B cell (primary cell): ENCODE measurements at regions not wholly inside any gene's neighbourhood (a gene's known extent, or its start where the extent isn't known, plus 50 kb on each side); places are given as distances from the start of the nearest gene placed in this dataset.

ENCODE experiments used
- ATAC-seq: fragments of 200-7000 bp; cut with Tn5 transposase; one replicate; pipeline ENCODE4 v1.10.0; 2021; ENCODE audit warnings: low read depth, mild to moderate bottlenecking, moderate number of reproducible peaks, moderate library complexity
- CTCF ChIA-PET: fragments of 350-600 bp; sonication (Branson Sonifier 250); formaldehyde crosslinking; loops from one replicate; lab custom pipeline; 2021; ENCODE audit warnings: antibody characterized with exemption, inconsistent platforms; lab: Charles Lee
- POLR2A ChIA-PET: fragments of 350-600 bp; sonication (Branson Sonifier 250); formaldehyde crosslinking; loops from one replicate; lab custom pipeline; 2021; ENCODE audit warnings: antibody characterized with exemption; lab: Charles Lee
- DNase-seq: peaks from one replicate; pipeline ENCODE4 v3.0.0; 2013
- H2AFZ ChIP-seq: 2 replicates; pipeline ENCODE4 v1.6.1; 2012; ENCODE audit warnings: mild to moderate bottlenecking, low read depth, low read length; ENCODE audit not compliant: insufficient read depth, poor library complexity, severe bottlenecking
- H3K27ac ChIP-seq, 2 donors: 1 replicate in 1 of 2; 2 replicates in 1 of 2; pipeline ENCODE4 v1.5.1; 2012 to 2013; ENCODE audit warnings: low read length in 2 of 2, mild to moderate bottlenecking in 2 of 2, moderate library complexity in 1 of 2
- H3K27me3 ChIP-seq, 4 experiments: fragments of 200-600 bp in 1 of 4; sonication (generic) in 1 of 4; replicated peaks in 1 of 4; 1 replicate in 2 of 4; 2 replicates in 2 of 4; pipeline versions ENCODE4 v1.6.1 to v1.7.0; 2013 to 2016; ENCODE audit warnings: low read length in 3 of 4, mild to moderate bottlenecking in 2 of 4, mixed read lengths in 1 of 4, moderate library complexity in 1 of 4; ENCODE audit not compliant: insufficient read depth in 4 of 4, control insufficient read depth in 3 of 4; ENCODE audit errors: control extremely low read depth in 1 of 4
- H3K36me3 ChIP-seq, 2 experiments: replicated peaks in 1 of 2; 1 replicate in 1 of 2; 2 replicates in 1 of 2; pipeline versions ENCODE4 v1.6.1 to v1.7.1; 2013; ENCODE audit warnings: low read length in 1 of 2; ENCODE audit not compliant: insufficient read depth in 2 of 2, control insufficient read depth in 1 of 2; ENCODE audit errors: control extremely low read depth in 1 of 2, extremely low read depth in 1 of 2
- H3K4me1 ChIP-seq, 2 donors: fragments of 200-600 bp in 1 of 2; sonication (generic) in 1 of 2; 1 replicate in 1 of 2; 2 replicates in 1 of 2; pipeline versions ENCODE4 v1.5.1 to v1.6.1; 2013 to 2017; ENCODE audit warnings: low read length in 2 of 2; ENCODE audit not compliant: control insufficient read depth in 2 of 2, insufficient read depth in 2 of 2
- H3K4me2 ChIP-seq: replicated peaks from 2 replicates; pipeline ENCODE3; 2012; ENCODE audit warnings: mild to moderate bottlenecking, low read depth, low read length; ENCODE audit not compliant: poor library complexity, severe bottlenecking
- H3K4me3 ChIP-seq, 5 experiments: fragments of 200-600 bp in 1 of 5; sonication (generic) in 1 of 5; 1 replicate in 3 of 5; 2 replicates in 2 of 5; pipeline versions ENCODE4 v1.5.1 to v1.7.0; 2011 to 2016; ENCODE audit warnings: low read length in 4 of 5, mild to moderate bottlenecking in 4 of 5, low read depth in 2 of 5, control low read depth in 1 of 5, moderate library complexity in 1 of 5; ENCODE audit not compliant: insufficient read depth in 1 of 5; ENCODE audit errors: control extremely low read depth in 1 of 5, extremely low read depth in 1 of 5
- H3K79me2 ChIP-seq: fragments of 200-600 bp; sonication (generic); one replicate; pipeline ENCODE4 v1.6.0; 2016; ENCODE audit warnings: low read length; ENCODE audit not compliant: control insufficient read depth, insufficient read depth
- H3K9ac ChIP-seq: fragments of 200-600 bp; sonication (generic); 2 replicates; pipeline ENCODE4 v1.6.1; 2017; ENCODE audit warnings: mild to moderate bottlenecking, low read length, moderate library complexity
- H3K9me3 ChIP-seq, 3 donors: one replicate each; pipeline versions ENCODE4 v1.6.1 to v1.7.1; 2013; ENCODE audit warnings: low read length in 2 of 3; ENCODE audit not compliant: control insufficient read depth in 2 of 3, insufficient read depth in 1 of 3; ENCODE audit errors: control extremely low read depth in 1 of 3
- H4K20me1 ChIP-seq: 2 replicates; pipeline ENCODE4 v1.6.0; 2012; ENCODE audit warnings: mild to moderate bottlenecking, low read length; ENCODE audit not compliant: insufficient read depth, control insufficient read depth, poor library complexity, severe bottlenecking
- H3K27ac Mint-ChIP-seq: one replicate; pipeline ENCODE4 v1.8.0; 2021; ENCODE audit warnings: mixed read lengths
- H3K27me3 Mint-ChIP-seq: one replicate; pipeline ENCODE4 v1.8.0; 2021; ENCODE audit warnings: mixed read lengths
- H3K4me1 Mint-ChIP-seq: one replicate; pipeline ENCODE4 v1.8.0; 2021; ENCODE audit warnings: mixed read lengths
- H3K4me3 Mint-ChIP-seq: one replicate; pipeline ENCODE4 v1.8.0; 2021; ENCODE audit warnings: mixed read lengths
- H3K9me3 Mint-ChIP-seq: one replicate; pipeline ENCODE4 v1.8.0; 2022; ENCODE audit warnings: mixed read lengths; ENCODE audit not compliant: insufficient read depth
- EZH2 ChIP-seq: IDR thresholded peaks from 2 replicates; pipeline ENCODE4 v1.6.1; 2012; ENCODE audit warnings: borderline replicate concordance, low read depth, mild to moderate bottlenecking, moderate library complexity, low read length; ENCODE audit not compliant: insufficient read depth, poor library complexity, severe bottlenecking
- WGBS: methylation state at CpG from one replicate; pipeline ENCODE4 v1.1.5; 2013; ENCODE audit warnings: missing lambda C conversion rate; ENCODE audit not compliant: insufficient coverage; 5-methylcytosine and 5-hydroxymethylcytosine counted together
- intact Hi-C: fragments of 100-400 bp; cut with micrococcal nuclease; formaldehyde crosslinking; loops from one replicate; pipeline ENCODE4 v1.10.0; 2022
- TF ChIP-seq, protein P1 (sequence below): fragments of 200-600 bp; IDR thresholded peaks from one replicate; pipeline ENCODE4 v1.8.0; 2022; ENCODE audit warnings: antibody characterized with exemption, mild to moderate bottlenecking

- peaks cover 0 to 7% (median 0%) of the 10 kb centered on the region in 3 donors for H3K9me3 ChIP-seq
- H3K4me2 ChIP-seq = no peak overlapping the region
- no peak for TF ChIP-seq EZH2
- TF ChIP-seq, protein P1, sequence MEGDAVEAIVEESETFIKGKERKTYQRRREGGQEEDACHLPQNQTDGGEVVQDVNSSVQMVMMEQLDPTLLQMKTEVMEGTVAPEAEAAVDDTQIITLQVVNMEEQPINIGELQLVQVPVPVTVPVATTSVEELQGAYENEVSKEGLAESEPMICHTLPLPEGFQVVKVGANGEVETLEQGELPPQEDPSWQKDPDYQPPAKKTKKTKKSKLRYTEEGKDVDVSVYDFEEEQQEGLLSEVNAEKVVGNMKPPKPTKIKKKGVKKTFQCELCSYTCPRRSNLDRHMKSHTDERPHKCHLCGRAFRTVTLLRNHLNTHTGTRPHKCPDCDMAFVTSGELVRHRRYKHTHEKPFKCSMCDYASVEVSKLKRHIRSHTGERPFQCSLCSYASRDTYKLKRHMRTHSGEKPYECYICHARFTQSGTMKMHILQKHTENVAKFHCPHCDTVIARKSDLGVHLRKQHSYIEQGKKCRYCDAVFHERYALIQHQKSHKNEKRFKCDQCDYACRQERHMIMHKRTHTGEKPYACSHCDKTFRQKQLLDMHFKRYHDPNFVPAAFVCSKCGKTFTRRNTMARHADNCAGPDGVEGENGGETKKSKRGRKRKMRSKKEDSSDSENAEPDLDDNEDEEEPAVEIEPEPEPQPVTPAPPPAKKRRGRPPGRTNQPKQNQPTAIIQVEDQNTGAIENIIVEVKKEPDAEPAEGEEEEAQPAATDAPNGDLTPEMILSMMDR = no peak
- no peaks in the 10 kb centered on the region for H3K4me1 ChIP-seq
- no peaks in the 10 kb centered on the region for H3K36me3 ChIP-seq
- 93% methylated on average over 7 of the region's 7 CpGs for WGBS
- no peak overlapping the region for H3K27ac Mint-ChIP-seq
- H3K4me3 ChIP-seq = no peak overlapping the region
- DNase-seq (no peak), ATAC-seq (no peak)
- no peak overlapping the region for H3K4me3 Mint-ChIP-seq
- intact Hi-C loops = no loop called here
- no peak overlapping the region for H2AFZ ChIP-seq
- no peaks in the 10 kb centered on the region for H3K79me2 ChIP-seq
- no peak overlapping the region for H3K9ac ChIP-seq
- ChIA-PET POLR2A (no interaction called here), CTCF (no interaction called here)
- H3K9me3 Mint-ChIP-seq = no peaks in the 10 kb centered on the region
- peaks cover 0 to 8% (median under 1%) of the 10 kb centered on the region in 4 experiments for H3K27me3 ChIP-seq
- H3K27me3 Mint-ChIP-seq = peaks cover 24% of the 10 kb centered on the region
- no peaks in the 10 kb centered on the region for H4K20me1 ChIP-seq
- H3K27ac ChIP-seq = no peak overlapping the region
- H3K4me1 Mint-ChIP-seq = no peaks in the 10 kb centered on the region
These were observed 348.7 kb upstream of the HS6ST1 start for GRCh38 chr2:128667391-128667790.

DNA sequence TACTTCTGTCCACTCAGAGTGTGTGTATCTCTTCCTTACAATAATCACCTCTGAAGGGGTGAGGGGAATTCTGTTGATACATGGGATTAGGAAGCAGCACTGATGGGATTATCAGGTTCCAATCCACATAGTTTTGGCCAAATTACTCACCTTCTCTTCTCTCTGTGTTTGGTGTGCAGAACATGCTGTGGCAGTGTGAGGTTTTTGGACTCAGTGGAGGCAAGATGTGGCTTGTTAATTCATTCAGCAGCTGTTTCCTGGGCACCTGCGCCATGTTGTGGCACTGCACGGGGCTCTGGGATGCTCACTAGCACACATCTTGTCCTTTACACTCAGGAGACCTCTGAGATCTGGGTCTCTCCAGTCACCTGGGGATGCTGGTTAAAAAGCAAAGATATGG is 350.3 kb upstream of the HS6ST1 start:
- DNase-seq (no peak), ATAC-seq (no peak)
- H3K4me3 Mint-ChIP-seq = no peak overlapping the region

More for the DNA sequence above, 350.3 kb upstream of the HS6ST1 start:
- Histone ChIP-seq H3K36me3 (no peaks in the 10 kb centered on the region), H3K4me1 (no peaks in the 10 kb centered on the region), H4K20me1 (no peaks in the 10 kb centered on the region), H2AFZ (no peak overlapping the region), H3K27ac (no peak overlapping the region), H3K9me3 (peaks cover 0 to 3% (median 0%) of the 10 kb centered on the region in 3 donors), H3K79me2 (no peaks in the 10 kb centered on the region), H3K4me2 (no peak overlapping the region), H3K9ac (no peak overlapping the region), H3K27me3 (peaks cover 0 to 8% (median under 1%) of the 10 kb centered on the region in 4 experiments), H3K4me3 (no peak overlapping the region)
- CTCF ChIA-PET = no interaction called here
- H3K27me3 Mint-ChIP-seq = peaks cover 16% of the 10 kb centered on the region
- H3K4me1 Mint-ChIP-seq = no peaks in the 10 kb centered on the region
- WGBS = no CpG with 5 or more reads among the region's 2 CpGs
- H3K27ac Mint-ChIP-seq = no peak overlapping the region
- no peaks in the 10 kb centered on the region for H3K9me3 Mint-ChIP-seq
- POLR2A ChIA-PET = no interaction called here
- intact Hi-C loops = no loop called here
- TF ChIP-seq, protein P1 = no peak
- no peak for TF ChIP-seq EZH2
